ENCODE measurements at regions not wholly inside any gene's neighbourhood (a gene's known extent, or its start where the extent isn't known, plus 50 kb on each side); places are given as distances from the start of the nearest gene placed in this dataset.

DNA sequence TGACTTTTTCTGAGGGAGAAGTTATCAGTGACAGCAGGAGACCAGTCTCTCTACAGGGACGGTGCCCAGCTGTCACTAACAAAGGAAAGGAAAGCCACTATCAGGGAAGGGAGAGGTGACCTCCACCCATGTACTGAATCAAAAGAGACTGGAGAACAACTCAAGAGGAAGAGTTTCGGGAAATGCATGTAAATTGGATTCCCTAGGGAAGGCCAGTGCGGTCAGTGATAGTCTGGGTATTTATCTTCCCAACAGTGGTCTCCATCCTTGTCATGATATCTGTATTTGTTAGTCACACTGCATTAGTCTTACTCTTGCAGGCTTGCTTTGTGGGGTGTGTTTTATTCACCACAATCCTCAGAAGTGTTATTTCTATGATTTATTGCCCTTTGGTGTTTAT lies 193.4 kb upstream of the KIRREL3 start:
- DNase-seq, result no peak

DNA sequence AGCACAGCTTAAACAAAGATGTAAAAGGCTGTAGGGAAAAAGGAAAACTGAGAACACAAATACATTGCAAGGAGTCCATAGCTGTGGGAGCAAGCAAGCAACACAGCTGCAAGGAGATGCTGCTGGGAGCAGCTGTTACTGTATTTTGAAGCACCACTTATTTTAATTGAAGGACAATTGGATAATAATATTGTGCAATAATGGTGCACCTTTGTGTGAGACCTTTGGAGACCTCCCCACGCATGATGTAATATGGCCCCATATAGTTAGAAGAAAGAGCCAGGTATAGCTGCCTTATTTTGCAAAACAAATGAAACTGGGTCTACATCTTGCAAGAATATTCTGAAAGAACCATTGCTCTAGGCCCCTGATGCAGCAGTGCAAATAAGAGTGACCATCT lies 191.1 kb upstream of the KIRREL3 start:
- DNase-seq, result no peak

DNA sequence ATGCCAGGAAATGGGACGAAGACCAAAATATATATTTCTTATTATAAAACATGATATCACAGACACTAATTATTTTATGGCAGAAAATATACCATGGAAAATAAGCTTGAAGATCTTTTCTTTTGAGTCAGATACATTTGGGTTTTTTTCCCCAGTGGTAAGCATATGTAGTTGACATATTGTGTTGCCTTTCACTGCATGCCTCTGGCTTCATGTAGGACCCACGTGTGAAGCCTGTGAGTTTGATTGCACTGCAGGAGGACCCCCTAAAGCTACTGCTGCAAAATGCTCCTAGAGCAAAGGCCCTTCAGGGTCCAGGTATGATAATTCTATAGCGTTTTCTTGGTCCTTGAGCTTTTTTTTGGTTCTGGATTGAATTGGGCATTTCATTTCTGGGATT lies 190.7 kb upstream of the KIRREL3 start:
- no peak for DNase-seq

DNA sequence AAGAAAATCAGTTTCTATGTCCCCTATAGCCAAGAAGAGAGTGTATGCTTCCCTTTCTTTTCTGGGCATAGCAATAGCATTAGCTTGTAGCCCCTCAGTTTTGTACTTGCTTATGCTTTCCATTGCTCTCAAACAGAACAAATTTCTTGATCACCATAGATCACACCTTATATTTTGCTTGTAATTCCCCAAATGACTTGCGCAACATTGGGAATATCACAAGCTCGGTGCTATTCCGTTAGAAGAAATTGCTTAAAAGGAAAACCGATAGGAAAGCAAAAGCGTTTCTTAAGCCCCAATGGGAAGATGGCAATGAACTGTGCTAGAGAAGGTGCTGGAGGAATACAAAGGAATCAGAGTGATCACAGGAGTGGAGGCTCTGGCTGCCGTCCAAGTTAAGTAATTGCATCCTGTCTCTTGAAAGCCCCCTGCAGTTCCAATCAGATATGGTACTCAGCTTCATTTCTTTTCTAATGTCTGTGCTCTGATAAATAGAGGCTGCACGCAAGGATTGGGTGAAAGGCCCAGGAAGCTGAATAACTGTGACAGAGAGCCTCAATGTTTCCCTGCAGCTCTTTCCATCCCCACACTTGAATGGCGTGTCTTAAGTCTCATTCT lies 182.1 kb upstream of the KIRREL3 start:
- DNase-seq, result no peak

DNA sequence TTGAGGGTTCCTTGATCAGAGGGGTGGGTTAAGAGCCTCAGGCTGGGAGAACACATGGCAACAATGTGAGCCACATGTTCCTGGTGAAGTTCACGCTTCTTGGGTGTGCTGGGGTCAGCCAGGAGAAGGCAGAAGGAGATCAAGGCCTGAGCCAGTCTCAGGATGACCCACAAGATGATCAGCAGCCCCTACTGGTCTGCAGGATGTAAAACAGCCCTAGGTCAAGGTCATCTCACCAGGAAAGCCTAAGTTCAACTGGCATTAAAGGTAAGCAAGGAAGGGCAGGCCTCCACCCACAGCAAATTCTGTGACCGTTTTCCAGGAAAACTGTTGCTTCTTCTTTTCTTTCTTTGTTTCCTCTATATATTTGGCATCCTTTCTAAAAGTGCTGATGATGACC lies 156.7 kb upstream of the KIRREL3 start:
- DNase-seq, result no peak

DNA sequence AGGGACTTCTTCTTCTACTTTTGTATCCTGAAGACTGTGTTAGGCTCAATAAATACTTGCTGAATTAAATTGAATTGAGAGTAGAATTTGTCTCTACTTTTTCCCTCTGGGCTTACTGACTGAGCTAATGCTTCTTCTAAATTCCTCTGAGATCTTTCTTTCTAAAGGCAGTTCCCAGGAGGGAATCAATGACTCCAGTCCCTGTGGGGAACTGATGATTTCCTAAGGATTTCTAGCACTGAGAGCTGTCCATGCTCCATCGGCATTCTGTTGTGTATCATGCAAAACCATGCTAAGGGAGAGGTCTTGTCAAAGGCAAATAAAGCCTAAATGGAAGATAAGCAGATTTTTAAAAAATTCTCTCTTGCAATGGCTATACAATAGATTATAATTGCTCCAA lies 148.8 kb upstream of the KIRREL3 start:
- DNase-seq, result no peak

DNA sequence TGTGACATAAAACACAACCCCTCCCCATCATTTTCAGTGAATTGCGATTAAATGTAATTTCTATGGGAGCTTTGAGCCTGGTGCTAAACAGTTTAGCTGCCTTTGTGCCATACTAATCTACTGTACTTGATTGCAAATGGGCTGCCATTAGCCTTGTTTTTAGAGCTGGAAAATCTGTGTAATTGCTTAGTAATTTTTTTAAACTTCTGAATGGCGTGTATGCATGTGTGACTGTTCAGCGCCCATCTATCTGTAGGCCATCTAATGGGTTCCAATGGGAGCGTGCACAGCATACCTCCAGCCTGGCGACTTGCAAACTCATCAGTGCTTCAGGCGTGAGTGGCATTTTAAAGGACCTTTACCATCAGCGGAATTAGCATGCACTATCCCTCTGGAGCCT lies 142.7 kb upstream of the KIRREL3 start:
- no peak for DNase-seq

DNA sequence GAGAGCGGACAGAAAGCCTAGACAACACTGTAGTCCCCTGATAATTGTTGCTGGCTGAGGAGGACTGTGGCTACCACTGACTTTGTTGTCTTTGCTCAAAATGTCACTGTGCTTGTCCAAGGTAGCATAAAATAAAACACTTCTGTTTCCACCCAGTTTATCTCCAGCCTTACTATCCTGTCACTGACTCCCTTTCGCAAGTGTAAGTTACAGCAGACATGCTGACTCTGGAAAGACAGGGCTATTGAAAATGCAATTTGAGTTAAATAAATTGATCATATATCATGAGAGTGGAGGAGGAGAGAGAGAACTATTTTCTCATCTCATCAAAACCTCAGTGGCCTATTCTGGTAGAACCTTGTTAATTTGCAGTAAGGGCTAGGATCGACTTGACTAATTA lies 138.0 kb upstream of the KIRREL3 start:
- DNase-seq, result no peak

DNA sequence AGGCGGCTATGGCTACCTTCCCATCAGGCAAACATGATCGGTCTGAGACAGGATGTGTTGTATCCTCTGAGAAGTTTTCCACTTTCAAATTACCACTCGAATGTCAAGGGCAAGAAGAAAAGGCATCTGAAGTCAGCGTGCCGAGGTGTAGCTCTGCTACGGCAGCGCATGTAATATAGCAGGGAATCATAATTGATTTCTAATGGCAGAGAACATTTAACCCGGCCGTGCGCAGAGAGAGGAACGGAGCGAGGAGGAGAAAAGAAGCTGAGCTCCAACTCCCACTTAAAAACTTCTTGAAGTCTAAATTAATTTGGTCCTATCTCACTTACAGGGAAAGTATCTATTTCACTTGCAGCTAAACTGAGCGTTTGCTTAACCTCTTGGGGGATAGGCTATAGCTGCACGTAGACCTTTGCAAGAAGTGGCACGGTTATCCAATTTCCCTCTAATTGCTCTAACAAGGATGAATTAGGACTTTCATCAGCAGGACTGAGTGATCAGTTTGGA lies 137.3 kb upstream of the KIRREL3 start:
- no peak for DNase-seq

DNA sequence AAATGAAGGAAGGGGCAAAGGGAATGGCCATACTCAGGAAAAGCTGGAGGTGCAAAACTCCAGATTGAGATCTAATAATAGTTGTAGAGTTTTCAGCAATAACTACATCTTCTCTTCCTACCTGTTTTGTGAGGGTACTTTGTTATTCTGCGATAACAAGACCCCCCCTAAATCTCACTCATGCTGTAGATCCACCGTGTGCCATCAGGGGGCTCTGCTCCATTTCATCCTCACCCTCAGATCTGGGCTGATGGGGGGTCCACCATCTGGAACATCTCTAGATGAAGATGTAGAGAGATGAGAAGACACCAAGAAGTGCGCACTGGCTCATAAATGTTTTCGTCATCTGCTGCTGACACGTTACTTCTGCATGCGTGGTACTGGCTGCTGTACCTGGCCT lies 135.9 kb upstream of the KIRREL3 start:
- no peak for DNase-seq

DNA sequence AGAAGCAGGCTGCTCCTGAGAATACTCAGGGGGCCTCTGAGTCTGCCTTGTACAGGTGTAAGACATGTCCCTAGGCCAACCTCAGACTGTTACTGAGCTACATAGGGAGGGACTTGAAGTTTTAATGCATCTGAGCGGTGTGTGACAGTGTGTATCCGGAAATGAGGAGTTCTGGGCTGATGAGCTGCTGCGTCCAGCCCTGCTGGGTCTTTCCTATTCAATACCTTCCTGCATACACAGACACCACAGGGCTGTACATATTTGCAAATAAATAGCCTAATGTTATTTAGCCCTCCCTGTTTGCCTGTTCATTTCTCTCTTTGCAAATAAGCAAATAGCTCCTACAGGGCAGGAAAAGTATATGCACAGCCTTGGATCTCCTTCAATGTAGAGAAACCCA lies 134.7 kb upstream of the KIRREL3 start:
- no peak for DNase-seq

DNA sequence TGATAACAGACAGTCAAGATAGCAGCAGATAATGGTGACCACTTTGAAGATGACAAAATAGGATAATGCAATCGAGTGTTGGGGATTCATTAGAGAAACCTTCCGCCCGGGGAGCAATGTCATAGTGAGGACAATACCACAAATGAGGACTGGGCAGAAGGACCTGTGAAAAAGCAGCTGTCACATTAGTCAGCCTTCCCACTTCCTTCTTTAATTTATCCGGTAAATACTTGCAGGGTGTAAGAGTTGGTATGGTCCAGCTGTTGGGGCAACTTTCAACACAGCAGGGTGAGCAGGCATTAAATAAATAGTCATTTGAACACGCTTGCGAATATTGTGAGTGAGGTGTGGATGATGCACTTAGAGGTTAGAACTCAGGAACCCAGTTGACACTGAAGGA lies 132.5 kb upstream of the KIRREL3 start:
- DNase-seq, result no peak

DNA sequence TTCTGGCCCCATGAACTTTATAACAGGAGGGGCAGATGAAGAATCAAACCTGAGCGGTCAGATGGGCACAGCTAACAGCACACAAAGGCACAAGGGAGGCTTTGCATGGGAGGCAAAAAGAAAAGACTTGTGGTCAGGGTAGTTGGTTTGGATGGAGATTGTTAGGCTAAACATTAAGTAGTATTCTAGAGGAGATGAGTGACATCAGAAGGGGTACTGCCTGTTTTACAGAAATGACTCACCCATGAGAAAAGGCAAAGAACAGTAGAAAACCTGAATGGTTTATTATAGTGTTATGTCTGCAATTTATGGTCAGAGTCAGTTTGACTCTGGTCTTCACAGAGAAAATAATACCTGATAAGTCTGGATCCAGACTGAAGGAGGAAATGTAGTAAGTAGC lies 129.8 kb upstream of the KIRREL3 start:
- DNase-seq, result no peak

DNA sequence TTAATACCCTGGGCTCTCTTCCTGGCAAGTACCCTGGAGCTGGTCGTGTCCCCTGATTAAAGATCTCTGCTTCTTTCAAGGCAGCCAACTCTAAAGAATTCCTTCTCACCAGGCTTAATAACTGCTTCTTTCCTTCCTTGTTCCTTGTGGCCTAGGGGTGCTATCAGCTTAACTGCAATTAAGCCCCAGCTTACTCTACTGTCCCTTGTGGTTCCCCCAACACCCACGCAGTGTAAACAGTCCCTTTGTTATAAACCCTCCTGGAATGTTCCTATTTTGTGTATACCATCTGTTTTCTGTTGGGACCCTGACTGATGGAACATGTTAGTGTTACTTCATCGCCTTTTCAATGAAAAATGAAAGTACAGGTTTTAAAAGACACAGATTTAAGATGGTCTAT lies 126.4 kb upstream of the KIRREL3 start:
- no peak for DNase-seq

DNA sequence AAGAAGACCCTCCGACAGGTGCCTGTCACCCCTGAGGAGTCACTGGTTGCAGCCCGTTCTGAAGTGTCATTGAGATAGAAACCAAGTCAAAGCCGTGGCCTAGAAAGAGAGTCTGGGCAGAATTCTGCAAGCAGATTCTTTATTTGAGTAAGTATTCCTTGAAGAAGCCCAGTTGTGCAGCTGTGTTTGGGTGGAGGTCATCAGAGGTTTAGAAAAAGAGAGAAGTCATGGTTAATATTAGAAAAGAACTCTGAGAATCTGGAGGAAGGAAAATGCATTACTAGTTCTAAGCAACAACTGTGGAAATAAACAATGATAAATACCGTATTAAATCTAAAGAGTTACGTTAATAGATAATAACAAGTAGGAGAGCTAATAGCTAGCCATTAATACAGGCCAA lies 118.8 kb upstream of the KIRREL3 start:
- DNase-seq, result no peak

DNA sequence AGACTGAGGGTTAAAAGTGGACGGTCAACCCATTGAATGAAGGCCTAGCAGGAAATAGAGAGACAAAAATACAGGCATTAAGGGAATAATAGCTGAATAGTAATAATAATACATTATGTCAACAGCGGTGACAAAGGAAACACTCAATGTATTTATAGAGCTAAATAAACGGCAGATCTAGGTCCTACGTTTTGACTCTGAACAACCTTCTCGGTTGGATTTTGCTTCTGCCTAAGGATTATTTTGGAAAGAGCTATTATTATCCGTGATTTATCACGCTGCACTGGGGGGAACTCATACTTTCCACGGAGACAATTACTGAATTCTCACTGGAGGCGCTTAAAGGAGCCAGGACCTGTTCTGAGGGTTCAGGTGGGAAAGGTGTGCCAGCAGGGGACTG lies 118.2 kb upstream of the KIRREL3 start:
- DNase-seq, result no peak

DNA sequence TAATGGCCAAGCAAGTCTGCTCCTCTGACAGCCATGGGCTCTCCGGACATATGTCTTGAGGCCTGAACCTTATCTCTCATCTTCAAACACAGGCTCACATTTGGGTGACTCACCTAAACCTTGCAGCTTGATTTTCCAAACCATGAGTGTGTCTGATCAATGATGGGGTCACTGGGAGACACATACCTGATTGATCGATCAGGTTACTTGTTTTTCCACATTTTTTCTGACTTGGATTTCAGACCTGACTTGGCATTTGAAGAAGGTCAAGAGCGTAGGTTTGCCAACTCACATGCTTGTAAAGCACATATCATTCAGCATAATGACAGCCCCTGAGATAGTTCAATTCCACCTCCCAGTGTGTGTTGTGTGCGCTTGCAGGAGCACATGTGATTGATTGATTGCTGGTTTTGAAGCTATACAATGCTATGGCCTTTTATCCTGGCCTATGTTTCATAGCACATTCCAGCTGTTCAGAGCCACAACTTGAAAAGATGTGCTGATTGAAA lies 116.7 kb upstream of the KIRREL3 start:
- DNase-seq, result no peak

DNA sequence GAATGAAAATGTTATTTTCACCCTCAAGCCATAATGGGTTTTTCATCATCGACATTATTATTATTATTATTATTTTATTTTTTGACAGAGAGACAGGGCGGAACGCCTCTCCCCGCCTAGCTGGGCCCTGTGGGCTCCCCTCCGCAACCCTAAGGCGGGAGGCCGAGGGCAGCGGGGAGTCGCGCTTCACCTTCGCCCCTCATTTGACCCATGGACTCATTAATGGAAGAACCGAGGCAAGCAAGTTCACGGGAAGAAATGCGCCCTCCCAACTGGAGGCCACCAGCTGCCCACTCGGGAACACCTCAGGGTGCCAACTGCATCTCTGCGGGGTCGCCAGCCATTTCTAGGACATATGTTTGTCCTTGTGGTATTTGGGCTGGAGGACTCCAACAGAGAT lies 115.3 kb upstream of the KIRREL3 start:
- no peak for DNase-seq

DNA sequence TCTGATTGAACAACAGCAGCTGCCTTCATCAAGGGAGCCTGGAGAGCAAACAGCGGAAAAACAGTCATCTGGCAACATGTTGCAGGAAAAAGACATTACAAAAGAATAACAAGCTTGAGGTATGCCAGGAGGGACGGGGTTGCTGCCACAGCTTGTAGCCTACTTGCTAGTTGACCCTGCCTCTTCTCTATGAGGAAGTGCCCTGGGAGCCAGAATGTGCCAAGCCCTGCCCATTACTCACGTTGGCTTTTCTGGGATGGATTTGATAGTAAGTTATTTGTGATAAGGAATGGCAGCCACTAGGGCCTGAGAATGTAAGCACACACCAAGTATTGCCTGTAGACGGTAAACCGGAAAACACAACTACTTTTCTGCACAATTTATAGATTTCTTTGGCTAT lies 113.5 kb upstream of the KIRREL3 start:
- no peak for DNase-seq

DNA sequence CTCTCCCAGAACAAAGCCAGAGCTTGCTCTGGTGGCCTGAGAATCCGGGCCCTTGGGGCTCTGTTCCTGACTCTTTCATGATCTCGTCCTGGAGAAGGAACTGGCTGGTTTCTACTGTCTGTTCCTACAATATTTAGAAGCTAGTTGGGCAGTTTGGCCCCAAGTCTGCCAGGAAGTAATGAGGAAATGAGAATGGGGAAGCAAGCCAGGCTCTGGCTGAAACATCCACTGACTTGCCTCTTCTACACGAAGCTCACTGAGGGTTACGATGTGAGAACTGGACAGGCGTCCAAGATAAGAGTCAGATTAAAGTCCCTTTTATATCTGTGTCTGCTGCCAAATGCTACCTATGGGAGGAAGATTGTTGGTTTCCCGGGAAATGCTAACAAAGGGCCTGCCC lies 110.0 kb upstream of the KIRREL3 start:
- no peak for DNase-seq

DNA sequence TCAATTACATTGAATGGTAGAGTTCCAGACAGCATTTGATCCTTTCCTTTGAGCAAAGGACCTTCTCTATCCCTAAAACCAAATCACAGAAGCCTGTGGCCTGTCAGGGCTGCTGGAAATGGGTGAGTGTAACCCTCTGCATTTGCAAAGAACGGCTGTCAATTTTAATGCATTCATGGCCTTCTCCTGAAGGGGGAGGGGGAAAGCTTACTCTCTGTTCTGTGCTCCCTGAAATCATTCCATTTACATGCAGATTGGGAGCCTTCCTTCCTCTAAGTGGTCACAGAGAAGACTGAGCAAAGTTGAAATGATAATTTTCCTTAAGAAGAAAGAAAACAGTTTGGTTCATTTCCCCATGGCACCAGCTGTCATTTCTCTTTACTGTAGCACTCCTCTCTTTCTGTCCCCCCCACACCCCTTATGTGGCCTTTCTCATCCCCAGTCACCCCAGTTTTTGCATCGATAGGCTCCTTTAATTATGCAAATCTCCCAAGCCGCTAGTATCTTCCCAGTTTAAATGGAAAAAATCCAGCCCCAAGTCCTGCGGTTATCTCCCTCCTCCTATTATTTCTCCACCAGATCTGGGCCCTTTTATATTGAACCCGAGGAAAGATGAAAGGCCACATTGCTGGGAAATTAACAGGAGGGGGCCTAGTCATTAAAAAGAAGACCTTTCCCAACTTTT lies 109.4 kb upstream of the KIRREL3 start:
- DNase-seq, result no peak

DNA sequence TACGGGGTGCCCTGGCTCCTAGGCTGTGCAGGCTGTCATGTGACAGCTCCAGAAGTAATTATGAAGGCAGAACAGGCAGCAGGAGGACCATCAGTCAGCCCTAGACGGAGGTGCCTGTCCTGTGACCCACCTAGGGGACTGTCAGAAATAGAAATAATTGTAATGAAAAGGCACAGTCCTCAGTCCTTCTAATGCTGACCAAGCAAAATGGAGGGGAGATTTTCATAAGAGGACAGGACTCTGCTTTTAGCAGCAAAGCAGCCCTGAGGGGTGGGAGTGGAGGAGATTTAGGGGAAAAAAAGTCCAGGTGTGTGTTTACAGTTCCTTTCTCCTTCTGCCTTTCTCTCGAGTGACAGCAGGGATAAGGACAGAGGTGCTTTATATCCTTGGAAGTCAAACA lies 108.3 kb upstream of the KIRREL3 start:
- DNase-seq, result no peak

DNA sequence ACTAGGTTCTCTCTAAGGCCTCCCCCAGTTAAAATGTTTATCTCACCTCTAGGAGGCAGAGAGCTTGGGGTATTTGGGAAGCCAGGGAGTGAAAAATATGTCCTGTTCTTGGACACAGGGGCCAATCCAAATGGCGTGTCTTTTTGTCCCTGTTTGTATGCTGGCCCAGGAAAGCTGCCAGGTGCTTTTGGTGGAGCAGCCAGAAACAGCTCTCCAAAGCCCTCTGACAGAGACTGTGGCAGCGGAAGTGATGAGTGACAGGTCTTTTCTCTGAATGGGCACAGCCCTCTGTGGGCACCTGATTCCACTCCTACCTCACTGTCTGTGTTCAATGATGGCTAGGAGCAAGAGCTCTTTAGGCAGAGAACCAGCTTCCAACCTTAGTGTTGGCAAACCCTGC lies 106.4 kb upstream of the KIRREL3 start:
- DNase-seq, result no peak

DNA sequence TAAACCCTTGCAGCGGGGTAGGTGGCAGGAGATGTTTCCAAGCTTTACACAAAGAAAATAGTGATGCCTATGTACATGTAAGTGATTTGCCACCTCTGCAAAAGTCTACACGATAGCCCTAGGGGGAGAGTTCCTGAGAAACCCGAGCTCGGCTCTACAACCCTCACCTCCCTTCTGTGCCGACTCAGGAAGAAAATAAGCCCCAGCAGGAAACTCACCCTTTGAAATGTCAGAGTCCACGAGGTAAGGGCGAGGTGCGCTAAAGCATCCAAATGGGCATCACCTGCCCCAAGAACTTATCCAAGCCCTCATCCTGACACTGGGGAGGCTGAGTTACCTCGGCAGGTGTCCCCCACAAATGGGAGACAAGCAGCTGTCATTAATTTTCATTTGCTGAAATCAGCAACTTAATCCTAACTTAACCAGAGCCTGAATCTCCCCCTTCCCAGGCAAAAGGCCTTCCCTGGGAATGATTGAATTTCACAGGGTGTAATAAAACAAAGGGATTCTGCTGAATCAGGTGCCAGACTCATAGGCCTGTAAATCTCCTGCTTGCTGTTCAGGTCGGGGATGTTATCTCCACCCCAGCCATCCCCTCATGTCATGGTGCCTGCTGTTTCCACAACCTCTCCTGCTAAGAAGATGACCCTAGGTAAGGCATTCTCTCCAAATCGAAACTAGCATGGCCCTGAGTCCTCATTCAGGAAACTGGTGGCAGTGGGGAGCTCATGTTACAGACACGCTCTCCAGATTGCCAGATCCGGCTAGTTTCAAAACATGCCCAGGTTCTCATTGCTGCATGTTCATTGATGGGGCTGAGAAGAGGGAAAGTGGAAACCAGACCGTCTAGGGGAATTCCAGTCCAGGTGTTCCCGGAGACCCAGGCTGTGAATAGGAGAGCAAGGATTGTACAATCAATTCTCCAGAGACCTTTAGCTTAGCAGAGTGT lies 105.3 kb upstream of the KIRREL3 start:
- DNase-seq, result no peak

Data from CD4-positive, alpha-beta T cell treated with Interleukin-4 for 1 hour (primary cell).